ENCODE measurements at regions not wholly inside any gene's neighbourhood (a gene's known extent, or its start where the extent isn't known, plus 50 kb on each side); places are given as distances from the start of the nearest gene placed in this dataset.

DNA sequence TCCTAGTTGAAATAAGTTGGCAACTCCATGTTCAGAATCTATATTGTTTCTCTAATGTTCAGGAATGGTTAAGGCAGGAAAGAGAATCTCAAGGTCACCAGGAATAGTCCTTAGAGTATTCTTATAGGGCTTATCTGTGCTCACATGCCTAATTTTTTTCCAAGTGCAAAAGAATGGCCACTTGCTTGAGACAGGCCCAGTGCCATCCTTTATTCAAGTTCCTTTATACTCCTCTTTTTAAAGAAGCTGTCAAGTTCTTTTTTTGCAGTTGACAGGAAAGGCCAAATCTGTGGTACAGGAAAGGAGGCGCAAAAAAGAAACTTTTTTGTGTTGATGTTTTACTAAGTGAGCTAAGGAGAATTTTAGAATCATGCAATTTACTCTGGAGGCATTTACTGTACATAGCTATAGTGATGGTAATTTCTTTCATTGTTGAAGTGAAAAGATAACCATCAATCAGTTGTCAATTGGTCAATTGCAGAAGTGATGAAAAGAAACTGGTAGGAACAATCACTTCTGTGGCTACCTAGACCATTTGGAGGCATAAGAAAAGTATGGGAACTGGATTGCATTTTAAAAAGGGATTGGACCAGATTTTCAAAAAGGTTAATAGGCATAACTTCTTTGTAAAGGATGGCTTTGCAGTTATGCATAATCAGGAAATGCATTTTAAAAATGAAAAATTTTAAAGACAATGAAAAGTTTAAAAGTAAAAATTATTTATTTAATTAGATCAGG is 102.5 kb upstream of the SOX2 start:
- no peak for DNase-seq (ENCODE audit: low spot score)

DNA sequence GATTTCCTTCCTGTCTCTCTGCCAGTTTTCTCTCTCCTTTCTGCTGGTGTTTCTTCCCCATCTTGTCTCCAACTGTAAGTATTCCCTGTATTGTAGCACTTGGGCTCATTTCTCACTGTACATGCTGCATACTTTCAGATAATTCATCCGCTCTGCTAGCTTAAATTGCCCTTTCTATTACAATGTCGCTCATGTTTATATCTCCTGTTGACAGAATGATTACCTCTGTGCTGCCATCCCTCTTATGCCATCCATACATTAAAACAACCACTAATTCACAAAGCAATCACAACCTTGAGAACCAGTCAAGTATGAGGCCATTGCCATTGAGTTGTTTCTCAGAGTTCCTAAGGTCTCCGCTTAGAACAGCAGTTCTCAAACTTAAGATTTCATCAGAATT is 107.5 kb upstream of the SOX2 start:
- no peak for DNase-seq (ENCODE audit: low spot score)

DNA sequence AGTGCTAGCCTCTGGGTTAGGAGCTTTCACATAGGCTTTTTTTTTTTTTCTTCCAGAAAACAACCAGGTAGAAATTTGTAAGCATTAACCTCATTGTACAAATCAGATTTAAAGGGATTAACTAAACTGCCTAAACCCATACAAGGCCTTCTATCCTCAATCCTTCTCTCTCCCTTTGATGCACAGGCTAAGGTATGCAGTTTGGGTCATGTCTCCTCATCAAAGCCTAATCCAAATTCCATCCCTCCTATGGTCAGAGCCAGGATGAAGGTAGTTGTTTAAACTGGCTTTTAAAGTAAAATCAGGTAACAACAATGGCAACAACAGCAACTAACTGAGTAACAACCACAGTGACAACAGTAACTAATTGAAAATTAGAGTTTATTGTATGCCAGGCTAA is 115.6 kb upstream of the SOX2 start:
- DNase-seq (ENCODE audit: low spot score): no peak

DNA sequence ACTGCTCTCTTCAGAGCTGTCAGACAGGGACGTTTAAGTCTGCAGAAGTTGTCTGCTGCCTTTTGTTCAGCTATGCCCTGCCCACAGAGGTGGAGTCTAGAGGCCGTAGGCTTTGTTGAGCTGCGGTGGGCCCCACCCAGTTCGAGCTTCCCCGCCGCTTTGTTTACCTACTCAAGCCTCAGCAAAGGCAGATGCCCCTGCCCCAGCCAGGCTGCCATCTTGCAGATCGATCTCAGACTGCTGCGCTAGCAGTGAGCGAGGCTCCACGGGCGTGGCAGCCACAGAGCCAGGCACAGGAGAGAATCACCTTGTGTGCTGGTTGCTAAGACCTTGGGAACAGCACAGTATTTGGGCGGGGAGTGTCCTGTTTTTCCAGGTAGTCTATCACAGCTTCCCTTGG is 120.8 kb upstream of the SOX2 start:
- peak; percentile 36 for DNase-seq (ENCODE audit: low spot score)

DNA sequence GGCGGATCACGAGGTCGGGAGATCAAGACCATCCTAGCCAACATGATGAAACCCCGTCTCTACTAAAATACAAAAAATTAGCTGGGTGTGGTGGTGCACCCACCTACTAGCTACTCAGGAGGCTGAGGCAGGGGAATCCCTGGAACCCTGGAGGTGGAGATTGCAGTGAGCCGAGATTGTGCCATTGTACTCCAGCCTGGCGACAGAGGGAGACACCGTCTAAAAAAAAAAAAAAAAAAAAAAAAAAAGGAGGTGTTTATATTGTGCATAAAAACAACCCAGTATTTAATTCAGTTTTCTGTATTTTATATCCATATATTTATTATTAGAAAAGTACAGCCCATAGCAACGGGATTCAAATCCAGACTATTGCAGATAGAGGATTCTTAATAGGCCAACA is 129.1 kb upstream of the SOX2 start:
- no peak for DNase-seq (ENCODE audit: low spot score)

DNA sequence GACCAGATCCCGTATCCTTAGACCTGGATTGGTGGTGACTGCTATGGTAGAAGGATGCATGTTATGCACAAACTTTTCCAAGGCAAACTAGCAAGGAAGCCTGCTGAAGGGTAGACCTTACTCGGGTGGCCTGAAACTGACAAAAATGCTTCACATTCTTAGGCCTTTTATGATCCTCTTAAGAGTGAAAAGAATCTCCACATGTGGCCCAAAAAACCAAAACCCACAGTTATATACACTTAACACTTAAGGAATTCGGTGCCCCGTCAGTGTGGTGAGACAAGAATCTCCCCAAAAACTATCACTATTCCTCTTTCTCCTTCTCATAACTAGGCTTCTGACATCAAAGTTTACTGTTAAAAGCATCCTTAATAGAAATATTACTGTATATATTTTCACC is 130.1 kb upstream of the SOX2 start:
- no peak for DNase-seq (ENCODE audit: low spot score)

DNA sequence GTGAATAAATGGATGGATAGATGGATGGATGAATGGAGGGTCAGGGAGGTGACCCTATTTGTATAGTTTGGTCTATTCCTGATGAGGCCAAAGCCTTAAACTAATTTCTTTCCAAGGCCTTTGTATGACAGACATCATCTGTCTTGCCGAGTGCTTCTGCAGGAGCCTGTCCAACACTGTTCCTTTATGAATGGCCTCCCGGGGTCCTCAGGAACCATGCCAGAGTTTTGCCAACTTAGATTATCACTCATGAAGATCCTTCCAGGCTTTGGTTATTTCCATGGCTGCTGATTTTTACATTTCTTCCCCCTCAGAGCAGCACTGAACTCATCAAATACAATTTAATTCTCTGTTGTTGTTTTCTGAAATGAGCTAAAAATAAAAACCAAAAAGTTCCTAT is 133.0 kb upstream of the SOX2 start:
- DNase-seq (ENCODE audit: low spot score): no peak

DNA sequence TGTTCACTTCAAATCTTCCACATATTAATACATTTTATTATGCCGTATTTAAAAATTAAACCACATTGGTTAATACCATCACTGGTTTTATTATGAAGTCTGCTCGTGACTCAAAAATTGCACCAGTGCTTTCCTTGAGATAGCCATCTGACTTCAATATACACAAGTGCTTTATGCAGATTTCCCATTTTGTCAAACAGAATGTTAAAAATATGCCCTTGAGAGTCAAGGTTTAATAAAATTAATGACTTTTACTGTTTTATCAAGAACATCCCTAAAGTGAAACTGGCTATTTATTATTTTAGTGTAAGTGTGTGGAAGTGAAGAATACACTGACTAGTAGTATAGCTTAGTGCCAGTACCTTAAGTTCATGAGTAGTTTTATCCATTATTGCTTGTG is 139.3 kb upstream of the SOX2 start:
- DNase-seq (ENCODE audit: low spot score): no peak

DNA sequence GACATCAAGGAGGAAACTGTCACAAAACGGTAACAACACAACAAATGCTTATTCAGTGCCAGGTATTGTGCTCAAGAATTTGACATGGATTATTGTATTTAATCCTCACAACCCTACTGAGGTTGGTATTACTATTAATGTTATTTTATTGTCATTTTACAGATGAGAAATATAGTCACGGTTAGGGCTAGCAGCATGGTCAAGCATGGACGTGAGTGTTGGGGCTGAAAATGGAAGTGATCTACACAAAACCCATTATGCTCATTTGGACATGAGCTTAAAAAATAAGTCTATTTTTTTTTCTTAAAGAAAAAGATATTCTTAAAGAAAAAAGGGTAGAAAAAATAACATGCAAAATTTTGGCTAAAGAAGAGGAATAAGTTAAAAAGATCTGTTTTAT is 141.3 kb upstream of the SOX2 start:
- no peak for DNase-seq (ENCODE audit: low spot score)

DNA sequence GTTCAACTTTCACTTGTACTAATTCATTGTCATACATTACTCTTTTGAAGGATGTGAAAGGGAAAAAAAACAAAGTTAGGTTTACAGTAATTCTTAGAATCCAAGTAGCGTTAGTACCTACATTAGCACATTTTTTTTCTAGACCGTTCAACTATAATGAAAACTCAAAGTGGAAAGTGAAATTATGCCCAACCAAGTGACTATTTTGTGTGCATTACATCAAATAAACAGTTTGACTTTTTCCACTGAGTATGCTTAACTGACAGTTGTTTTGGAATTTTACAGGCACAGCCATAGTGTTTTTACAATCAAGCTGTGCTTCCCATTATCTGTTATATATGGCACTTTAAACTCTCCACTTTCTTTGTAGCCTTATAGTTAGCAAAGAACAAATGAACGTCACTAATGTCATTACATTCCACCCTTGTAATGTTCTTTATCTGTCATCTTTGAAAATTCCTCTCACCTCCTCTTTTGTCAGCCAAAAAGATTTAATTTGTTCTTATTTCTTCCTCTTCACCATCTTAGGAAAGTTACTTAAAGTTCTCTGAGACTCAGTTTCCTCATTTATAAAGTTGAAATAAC is 142.3 kb upstream of the SOX2 start:
- no peak for DNase-seq (ENCODE audit: low spot score)

DNA sequence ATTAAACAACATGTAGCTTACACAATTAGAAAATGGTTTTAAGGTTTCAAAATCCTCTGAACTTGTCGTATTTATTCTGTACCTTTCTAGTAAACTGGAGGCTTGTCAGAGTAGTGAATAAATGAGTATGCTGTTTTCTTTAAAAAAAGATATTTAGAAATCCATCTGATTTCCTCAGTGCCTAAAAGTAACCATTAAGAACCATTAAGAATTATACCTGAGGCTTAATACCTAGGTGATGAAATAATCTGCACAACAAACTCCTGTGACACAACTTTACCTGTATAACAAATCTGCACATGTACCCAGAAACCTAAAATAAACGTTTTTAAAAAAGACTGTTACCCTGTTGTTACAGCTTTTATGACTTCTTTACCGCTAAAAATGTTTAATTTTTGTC is 143.0 kb upstream of the SOX2 start:
- no peak for DNase-seq (ENCODE audit: low spot score)

DNA sequence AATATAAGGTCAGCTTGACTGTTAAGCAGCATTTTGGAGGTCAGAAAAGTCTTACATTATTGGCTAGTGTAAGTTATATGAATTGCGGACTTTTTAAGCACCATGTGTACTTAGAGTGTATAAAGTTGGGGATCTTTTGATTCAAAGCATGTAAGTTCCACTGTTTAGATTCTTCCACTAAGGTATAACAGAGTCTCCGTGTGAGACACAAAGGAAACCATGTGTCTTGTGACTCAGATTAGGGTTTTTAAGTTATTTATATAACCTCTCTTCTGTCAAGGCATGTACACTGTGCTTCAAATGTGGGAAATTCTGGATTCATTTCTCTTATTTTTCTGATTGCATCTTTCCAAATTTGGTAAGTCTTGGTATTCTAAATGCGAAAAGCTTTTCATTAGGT is 143.5 kb upstream of the SOX2 start:
- DNase-seq (ENCODE audit: low spot score): no peak

DNA sequence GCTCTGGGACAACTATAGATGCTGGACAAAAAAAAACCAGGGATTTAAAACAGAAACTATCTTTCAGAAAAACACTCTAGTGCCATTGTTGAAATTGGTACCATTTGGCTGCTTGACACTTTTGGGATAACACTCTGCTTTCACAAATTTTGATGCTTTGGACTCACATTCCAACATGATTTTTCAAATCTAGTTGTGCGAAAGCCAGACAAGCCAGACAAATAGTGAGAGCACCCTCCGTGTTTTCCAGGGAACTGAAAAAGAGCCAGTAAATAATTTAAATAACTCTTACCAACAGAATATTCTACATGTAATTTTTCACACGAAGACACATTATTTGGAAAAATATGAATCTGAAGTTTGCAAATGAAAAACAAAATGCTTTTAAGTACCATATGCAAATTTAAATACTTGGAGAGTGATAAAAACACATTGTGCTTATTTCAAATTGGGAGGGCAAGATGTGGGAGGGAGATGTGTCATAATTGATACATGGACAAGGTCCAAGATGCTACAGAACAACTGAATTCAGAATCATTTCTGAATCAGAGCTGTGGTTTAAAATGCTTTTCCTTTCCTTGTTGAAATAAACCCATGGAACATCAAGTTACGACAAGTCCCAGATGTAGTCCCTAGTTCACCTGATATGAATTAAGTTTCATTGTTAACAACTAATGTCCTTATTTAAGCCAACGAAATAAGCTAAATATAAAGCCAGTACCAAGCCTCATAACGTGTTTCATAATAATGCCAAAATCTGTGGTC is 144.2 kb upstream of the SOX2 start:
- no peak for DNase-seq (ENCODE audit: low spot score)

DNA sequence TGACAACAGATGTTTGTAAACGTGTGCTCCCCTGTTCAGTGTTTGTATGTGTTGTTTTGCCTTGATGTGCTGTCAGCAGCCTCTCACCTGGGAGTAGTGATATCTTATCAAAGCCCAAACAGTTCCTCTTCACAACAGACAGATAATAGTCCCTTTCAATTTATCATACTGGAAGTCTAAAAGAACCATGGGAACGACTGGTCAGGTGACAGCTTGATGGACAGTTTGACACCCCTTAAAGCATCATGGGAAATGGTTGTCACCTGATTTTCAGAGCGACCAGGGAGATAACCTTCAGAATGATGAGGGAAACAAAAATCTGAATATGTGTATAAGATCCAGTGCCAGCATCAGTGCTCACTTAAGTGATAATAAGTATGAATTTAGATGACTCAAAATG is 146.3 kb upstream of the SOX2 start:
- no peak for DNase-seq (ENCODE audit: low spot score)

DNA sequence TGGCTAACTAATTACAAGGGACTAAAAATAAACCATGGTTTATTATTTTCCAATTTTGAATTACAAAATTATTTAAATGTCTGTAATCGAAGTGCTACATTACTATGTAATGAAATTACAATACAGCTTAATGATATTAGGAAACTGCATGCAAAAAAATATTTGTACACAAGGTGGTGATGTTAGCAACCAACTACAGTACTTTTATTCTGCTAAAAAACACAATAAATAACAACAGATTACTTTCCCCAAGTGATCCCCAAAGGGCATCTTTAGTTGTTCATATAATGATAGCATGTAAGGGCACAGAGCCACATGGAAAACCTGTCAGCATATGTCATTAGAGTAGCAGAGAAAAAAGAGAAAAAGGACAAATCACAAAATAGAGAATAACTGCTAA is 147.5 kb upstream of the SOX2 start:
- no peak for DNase-seq (ENCODE audit: low spot score)

DNA sequence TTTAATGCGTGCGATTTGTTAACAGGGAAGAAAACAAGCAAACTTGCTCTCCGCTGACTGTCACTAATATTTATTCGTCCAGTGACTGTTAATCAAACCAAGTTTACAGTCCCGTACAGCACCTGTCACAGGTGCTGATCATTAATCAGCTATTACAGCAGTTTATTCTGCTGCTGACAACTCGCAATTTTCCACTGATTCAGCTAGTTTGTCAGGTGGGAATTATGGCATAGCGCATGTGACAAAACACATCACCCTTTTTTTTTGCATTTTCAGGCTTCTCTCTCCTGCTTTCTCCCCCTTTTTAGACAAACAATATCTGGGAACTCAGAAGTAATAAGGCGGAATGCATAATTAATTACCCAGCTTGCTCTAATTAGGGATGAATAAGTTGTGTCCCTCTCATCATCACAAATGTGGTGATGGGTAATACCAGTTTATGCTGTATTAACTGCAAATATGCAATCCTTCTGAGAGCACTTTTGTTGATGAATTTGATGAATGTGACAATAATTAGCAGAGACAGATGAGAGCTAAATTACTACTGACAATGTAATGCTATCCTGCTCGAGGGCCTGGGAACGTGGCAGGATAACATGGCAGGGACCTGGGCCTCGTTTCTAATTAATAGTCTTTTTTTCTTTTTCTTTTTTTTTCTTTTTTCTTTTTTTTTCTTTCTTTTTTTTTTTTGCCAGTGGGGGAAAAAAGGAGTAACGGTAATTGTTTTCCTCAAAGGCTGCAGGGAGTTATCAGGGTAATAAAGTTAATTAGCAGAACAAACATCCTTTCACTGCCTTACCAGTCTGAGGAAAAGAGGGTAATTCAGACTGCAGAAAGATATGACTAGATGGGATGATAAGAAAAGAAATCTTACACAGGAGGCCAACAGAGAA is 150.3 kb upstream of the SOX2 start:
- DNase-seq (ENCODE audit: low spot score): peak; percentile 70

DNA sequence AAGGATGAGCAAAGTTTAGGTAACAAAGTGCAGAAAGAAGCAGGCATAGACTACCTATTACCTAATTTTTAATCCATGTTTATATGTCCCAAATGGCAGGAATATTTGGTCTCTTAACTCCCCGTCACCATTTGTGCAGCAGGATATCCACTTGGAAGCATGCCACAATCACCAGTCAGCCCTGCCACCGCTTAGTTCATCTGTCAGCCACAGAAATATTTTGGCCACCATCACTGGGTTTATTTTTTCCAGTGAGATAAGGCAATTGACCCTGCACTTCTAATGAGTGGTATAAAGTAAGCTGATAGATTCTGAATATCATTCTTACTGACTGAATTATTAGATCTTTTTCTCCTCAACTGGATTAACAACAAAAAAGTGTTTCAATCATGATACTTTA is 152.9 kb upstream of the SOX2 start:
- no peak for DNase-seq (ENCODE audit: low spot score)

DNA sequence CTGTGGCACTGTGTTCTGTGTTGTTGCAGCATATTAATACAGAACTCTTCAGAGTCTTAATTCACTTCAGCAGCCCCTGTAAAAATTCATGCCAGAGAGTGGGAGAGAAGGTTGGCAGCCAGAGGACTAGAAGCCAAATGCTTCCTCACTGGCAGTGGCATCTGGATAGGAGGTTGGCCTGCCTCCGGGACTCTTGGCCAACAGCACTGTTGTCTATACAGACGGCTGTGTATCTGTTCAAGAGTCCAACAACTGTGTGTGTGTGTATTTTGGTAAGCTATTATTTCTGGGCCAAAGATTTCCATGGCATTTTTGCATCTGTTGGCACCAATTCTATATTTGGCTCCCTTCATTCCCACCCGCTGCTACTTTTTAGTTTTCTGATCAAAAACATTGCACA is 156.0 kb upstream of the SOX2 start:
- no peak for DNase-seq (ENCODE audit: low spot score)

DNA sequence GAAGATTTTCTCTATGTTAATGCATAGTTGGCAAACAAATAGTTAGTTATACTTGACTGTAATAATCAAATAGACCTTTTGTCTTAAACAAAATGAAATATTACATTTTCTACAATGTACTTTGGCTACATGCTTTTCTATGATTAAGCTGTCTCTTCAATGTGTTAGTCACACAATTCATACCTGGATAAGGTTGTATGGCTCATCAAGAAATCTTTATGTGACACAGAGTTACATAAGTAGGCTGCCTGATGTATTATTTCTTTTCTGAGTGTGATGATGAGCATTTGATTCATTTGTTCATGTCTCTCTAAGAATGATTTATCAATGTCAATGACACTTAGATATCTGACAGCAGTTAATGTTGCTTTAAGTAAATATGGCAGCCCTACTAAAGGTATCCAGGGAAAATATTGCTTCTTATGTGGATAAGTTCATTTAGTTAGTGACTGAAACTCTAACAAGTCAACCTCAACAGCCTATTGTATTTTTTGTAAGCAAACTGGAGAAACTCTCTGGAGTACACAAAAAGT is 157.4 kb upstream of the SOX2 start:
- DNase-seq (ENCODE audit: low spot score): no peak

DNA sequence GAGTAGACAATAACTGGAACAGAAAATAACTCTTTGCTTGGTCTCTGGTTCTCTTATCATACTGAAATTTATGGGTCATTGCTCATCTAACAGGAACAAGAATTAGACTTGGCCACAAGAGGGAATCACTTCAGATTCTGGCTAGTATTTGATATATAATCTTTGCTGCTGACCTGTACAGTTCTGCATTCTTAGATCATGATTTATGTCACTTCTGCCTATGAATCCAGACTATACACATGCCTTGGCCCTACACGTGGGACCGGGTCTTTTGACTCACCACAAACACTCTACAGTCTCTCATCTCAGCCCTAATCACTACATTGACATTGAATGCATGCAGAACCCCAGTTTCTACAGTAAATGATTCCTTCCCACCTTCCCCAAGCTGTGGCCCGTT is 162.5 kb upstream of the SOX2 start:
- no peak for DNase-seq (ENCODE audit: low spot score)

DNA sequence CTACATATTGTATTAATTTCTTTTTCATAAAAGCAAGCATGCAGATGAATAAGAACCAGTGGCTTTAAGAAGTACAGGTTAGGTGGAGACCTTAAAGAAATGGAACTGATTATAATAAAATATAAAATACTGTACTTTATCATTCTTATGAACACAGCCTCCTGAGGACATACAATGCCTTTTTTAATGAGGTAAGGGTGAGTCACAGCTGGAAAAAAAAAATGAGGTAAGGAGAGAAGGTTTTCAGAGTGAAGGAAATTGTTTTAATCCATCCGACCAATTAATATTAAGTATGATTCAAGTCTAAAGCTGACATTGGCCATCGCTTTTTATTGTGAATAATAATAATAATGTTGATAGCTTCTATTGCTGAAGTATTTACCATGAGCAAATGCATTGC is 170.3 kb upstream of the SOX2 start:
- DNase-seq (ENCODE audit: low spot score): no peak

DNA sequence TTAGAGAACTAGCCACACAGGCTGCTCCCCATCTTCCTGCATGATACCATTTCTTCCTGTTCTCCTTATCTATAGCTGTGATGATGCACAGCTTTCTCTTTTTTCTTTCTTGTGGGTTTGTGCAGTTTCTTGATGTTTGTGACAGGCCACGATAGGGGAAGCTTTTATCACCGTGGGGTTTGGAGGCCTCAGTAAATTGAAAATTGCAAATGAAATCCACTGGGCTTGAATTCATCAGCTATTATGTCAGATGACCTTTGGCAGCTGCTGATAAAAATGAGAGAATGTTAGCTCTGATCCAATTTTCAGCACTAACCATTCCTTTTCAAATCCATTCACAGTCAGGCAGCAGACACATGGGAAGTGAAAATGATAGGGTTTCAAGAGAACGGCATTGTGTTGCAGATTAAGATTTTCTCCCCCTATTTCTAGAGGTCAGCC is 176.9 kb upstream of the SOX2 start:
- peak; percentile 94 for DNase-seq (ENCODE audit: low spot score)
